ENCODE measurements at regions not wholly inside any gene's neighbourhood (a gene's known extent, or its start where the extent isn't known, plus 50 kb on each side); places are given as distances from the start of the nearest gene placed in this dataset.

DNA sequence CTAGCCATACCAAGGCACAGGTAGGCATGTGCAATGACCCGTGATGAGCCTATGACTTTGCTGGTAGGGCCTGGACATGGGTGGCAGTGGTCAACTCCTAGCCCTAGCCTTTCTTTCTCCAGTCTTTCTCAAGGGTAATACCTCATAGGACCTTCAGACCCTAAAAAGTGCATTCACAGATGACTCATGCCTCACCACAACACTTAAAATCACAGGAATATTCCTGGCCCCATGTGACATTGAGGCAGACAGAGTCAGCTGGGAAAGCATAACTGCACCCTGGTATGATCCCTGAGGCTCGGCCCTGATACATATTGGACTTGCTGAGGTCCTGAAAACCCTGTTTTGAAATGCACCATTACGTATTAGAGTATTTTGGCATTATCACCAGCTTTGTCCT is 449.5 kb downstream of the HINT1 start:
- TF ChIP-seq, protein P1, sequence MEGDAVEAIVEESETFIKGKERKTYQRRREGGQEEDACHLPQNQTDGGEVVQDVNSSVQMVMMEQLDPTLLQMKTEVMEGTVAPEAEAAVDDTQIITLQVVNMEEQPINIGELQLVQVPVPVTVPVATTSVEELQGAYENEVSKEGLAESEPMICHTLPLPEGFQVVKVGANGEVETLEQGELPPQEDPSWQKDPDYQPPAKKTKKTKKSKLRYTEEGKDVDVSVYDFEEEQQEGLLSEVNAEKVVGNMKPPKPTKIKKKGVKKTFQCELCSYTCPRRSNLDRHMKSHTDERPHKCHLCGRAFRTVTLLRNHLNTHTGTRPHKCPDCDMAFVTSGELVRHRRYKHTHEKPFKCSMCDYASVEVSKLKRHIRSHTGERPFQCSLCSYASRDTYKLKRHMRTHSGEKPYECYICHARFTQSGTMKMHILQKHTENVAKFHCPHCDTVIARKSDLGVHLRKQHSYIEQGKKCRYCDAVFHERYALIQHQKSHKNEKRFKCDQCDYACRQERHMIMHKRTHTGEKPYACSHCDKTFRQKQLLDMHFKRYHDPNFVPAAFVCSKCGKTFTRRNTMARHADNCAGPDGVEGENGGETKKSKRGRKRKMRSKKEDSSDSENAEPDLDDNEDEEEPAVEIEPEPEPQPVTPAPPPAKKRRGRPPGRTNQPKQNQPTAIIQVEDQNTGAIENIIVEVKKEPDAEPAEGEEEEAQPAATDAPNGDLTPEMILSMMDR (IDR thresholded peaks at IDR 0.05), result no peak
- no peak for TF ChIP-seq POLR2A (IDR thresholded peaks at IDR 0.05)
